ENCODE measurements at regions not wholly inside any gene's neighbourhood (a gene's known extent, or its start where the extent isn't known, plus 50 kb on each side); places are given as distances from the start of the nearest gene placed in this dataset.

- DNase-seq (no peak), FAIRE-seq (no peak)
- H3K36me3 ChIP-seq (ENCODE audit: control insufficient read depth in 2 of 3, insufficient read depth in 3 of 3, low read length in 3 of 3), result no peaks in the 10 kb centered on the region
- no peak overlapping the region for H3K9ac ChIP-seq (ENCODE audit: low read length in 3 of 3)
- no peak overlapping the region for H3K4me3 ChIP-seq (ENCODE audit: low read length in 3 of 3)
- TF ChIP-seq CTCF (IDR thresholded peaks at IDR 0.05; ENCODE audit: borderline replicate concordance, extremely low read depth, insufficient read depth), result no peak
- no peaks in the 10 kb centered on the region for H3K9me3 ChIP-seq (ENCODE audit: control insufficient read depth in 2 of 3, insufficient read depth in 1 of 3, low read length in 3 of 3)
- no peaks in the 10 kb centered on the region for H3K27me3 ChIP-seq (ENCODE audit: control insufficient read depth, insufficient read depth, low read length)
- no peaks in the 10 kb centered on the region for H3K4me1 ChIP-seq (ENCODE audit: control insufficient read depth in 2 of 3, insufficient read depth in 2 of 3, low read depth in 1 of 3, low read length in 3 of 3)
- intact Hi-C loops (cut with DNase I), result no loop called here
- H3K27ac ChIP-seq (ENCODE audit: low read depth in 2 of 2, low read length in 2 of 2), result no peak overlapping the region
Observed at GRCh38 chr6:33869121-33869520, 65.3 kb upstream of the MLN start.

GRCh38 chr6:33868141-33868540, 64.3 kb upstream of the MLN start:
- no peak overlapping the region for H3K27ac ChIP-seq (ENCODE audit: low read depth in 2 of 2, low read length in 2 of 2)
- H3K4me1 ChIP-seq (ENCODE audit: control insufficient read depth in 2 of 3, insufficient read depth in 2 of 3, low read depth in 1 of 3, low read length in 3 of 3), result no peaks in the 10 kb centered on the region
- FAIRE-seq (no peak), DNase-seq (peak in 1 of 5 donors; percentile 26)
- no peak overlapping the region for H3K4me3 ChIP-seq (ENCODE audit: low read length in 3 of 3)
- no peak overlapping the region for H3K9ac ChIP-seq (ENCODE audit: low read length in 3 of 3)
- TF ChIP-seq CTCF (IDR thresholded peaks at IDR 0.05; ENCODE audit: borderline replicate concordance, extremely low read depth, insufficient read depth), result no peak
- H3K9me3 ChIP-seq (ENCODE audit: control insufficient read depth in 2 of 3, insufficient read depth in 1 of 3, low read length in 3 of 3), result no peaks in the 10 kb centered on the region
- no peaks in the 10 kb centered on the region for H3K27me3 ChIP-seq (ENCODE audit: control insufficient read depth, insufficient read depth, low read length)
- H3K36me3 ChIP-seq (ENCODE audit: control insufficient read depth in 2 of 3, insufficient read depth in 3 of 3, low read length in 3 of 3), result no peaks in the 10 kb centered on the region
- intact Hi-C loops (cut with DNase I), result no loop called here

- Histone ChIP-seq H3K4me3 (ENCODE audit: low read length in 3 of 3) (no peak overlapping the region), H3K9me3 (ENCODE audit: control insufficient read depth in 2 of 3, insufficient read depth in 1 of 3, low read length in 3 of 3) (no peaks in the 10 kb centered on the region), H3K36me3 (ENCODE audit: control insufficient read depth in 2 of 3, insufficient read depth in 3 of 3, low read length in 3 of 3) (no peaks in the 10 kb centered on the region), H3K27me3 (ENCODE audit: control insufficient read depth, insufficient read depth, low read length) (no peaks in the 10 kb centered on the region), H3K4me1 (ENCODE audit: control insufficient read depth in 2 of 3, insufficient read depth in 2 of 3, low read depth in 1 of 3, low read length in 3 of 3) (peaks cover 0 to 5% (median 0%) of the 10 kb centered on the region in 3 donors), H3K27ac (ENCODE audit: low read depth in 2 of 2, low read length in 2 of 2) (no peak overlapping the region), H3K9ac (ENCODE audit: low read length in 3 of 3) (no peak overlapping the region)
- intact Hi-C loops (cut with DNase I), result no loop called here
- FAIRE-seq (no peak), DNase-seq (no peak)
- no peak for TF ChIP-seq CTCF (IDR thresholded peaks at IDR 0.05; ENCODE audit: borderline replicate concordance, extremely low read depth, insufficient read depth)
Observed at GRCh38 chr6:33865478-33866077, 61.8 kb upstream of the MLN start.

Measured in kidney (tissue), 13 donors.